K562 (cell line): ENCODE measurements at regions not wholly inside any gene's neighbourhood (a gene's known extent, or its start where the extent isn't known, plus 50 kb on each side); places are given as distances from the start of the nearest gene placed in this dataset.

Experiments used
- ATAC-seq: fragments of 200-7000 bp; cut with Tn5 transposase; 3 replicates; pipeline ENCODE4 v1.9.1; 2020; ENCODE audit warnings: moderate library complexity
- BruUV-seq: library from RNA; stranded (reverse); fragments of 400-500 nt; replicated peaks from 2 replicates; lab custom pipeline; 2021; lab: Mats Ljungman, UMichigan
- CTCF ChIA-PET: fragments of 300-600 bp; formaldehyde crosslinking; extraction: SDS; loops from one replicate; lab custom pipeline; 2021; ENCODE audit warnings: low intra/inter-chr PET ratio; lab: Yijun Ruan, JAX
- POLR2A ChIA-PET: fragments of 300-600, 350-650 bp; sonication (Branson Sonifier 250); formaldehyde crosslinking; extraction: SDS; loops from one replicate; lab custom pipeline; 2021; ENCODE audit warnings: antibody characterized with exemption, inconsistent platforms; lab: Yijun Ruan, JAX
- DNase-seq, 4 experiments: peaks; one replicate each; pipeline versions ENCODE4 v3.0.0 to v3.0.0-alpha.2; 2011 to 2018; ENCODE audit warnings: low spot score in 3 of 4, mixed read lengths in 3 of 4; ENCODE audit errors: extremely low read depth in 1 of 4
- FAIRE-seq: peaks from 2 replicates; lab custom pipeline; 2011; peaks lifted over from hg19 to GRCh38; lab: Jason Lieb, UNC
- H2AFZ ChIP-seq: 2 replicates; pipeline ENCODE4 v1.6.0; 2011; ENCODE audit warnings: low read depth, low read length, control low read depth, inconsistent platforms
- H3K27ac ChIP-seq: fragments of 200-600 bp; 3 replicates; pipeline ENCODE4 v1.8.0; 2011; ENCODE audit warnings: low read depth, mild to moderate bottlenecking, control low read depth, inconsistent platforms, low read length, moderate library complexity, mixed read lengths; ENCODE audit errors: extremely low read depth
- H3K27me3 ChIP-seq, 2 experiments: fragments of 300-600 bp in 1 of 2; 2 replicates in 1 of 2; 3 replicates in 1 of 2; pipeline versions ENCODE4 v1.6.0 to v1.8.0; 2011; ENCODE audit warnings: inconsistent platforms in 2 of 2, low read length in 2 of 2, mild to moderate bottlenecking in 1 of 2, mixed read lengths in 1 of 2, moderate library complexity in 1 of 2; ENCODE audit not compliant: control insufficient read depth in 2 of 2, insufficient read depth in 2 of 2
- H3K36me3 ChIP-seq: fragments of 300-600 bp; 3 replicates; pipeline ENCODE4 v1.8.0; 2011; ENCODE audit warnings: mild to moderate bottlenecking, low read length, inconsistent platforms; ENCODE audit not compliant: control insufficient read depth, insufficient read depth
- H3K4me1 ChIP-seq, 2 experiments: fragments of 200-600 bp in 1 of 2; replicated peaks in 1 of 2; 2 replicates in 1 of 2; 3 replicates in 1 of 2; pipeline versions ENCODE4 v1.5.1 to v1.8.0; 2011; ENCODE audit warnings: inconsistent platforms in 2 of 2, low read length in 2 of 2, mild to moderate bottlenecking in 1 of 2, mixed read lengths in 1 of 2, moderate library complexity in 1 of 2; ENCODE audit not compliant: control insufficient read depth in 2 of 2, insufficient read depth in 2 of 2
- H3K4me2 ChIP-seq: 2 replicates; pipeline ENCODE4 v1.6.1; 2011; ENCODE audit warnings: low read length, control low read depth, inconsistent platforms, mixed read lengths; ENCODE audit not compliant: insufficient read depth
- H3K4me3 ChIP-seq: fragments of 200-600 bp; sonication (generic), shearing (Covaris generic); 2 replicates; pipeline ENCODE4 v1.5.1; 2016; ENCODE audit warnings: control low read depth, inconsistent platforms
- H3K79me2 ChIP-seq: fragments of 200-600 bp; 3 replicates; pipeline ENCODE4 v1.8.0; 2011; ENCODE audit warnings: low read length, inconsistent platforms; ENCODE audit not compliant: control insufficient read depth, insufficient read depth
- H3K9ac ChIP-seq, 2 experiments: 2 replicates each; pipeline versions ENCODE4 v1.6.0 to v1.6.1; 2011; ENCODE audit warnings: low read depth in 2 of 2, low read length in 2 of 2, control low read depth in 1 of 2, inconsistent platforms in 1 of 2, mild to moderate bottlenecking in 1 of 2, mixed read lengths in 1 of 2; ENCODE audit not compliant: insufficient read depth in 1 of 2
- H3K9me1 ChIP-seq: one replicate; pipeline ENCODE4 v1.6.0; 2011; ENCODE audit warnings: inconsistent platforms, mild to moderate bottlenecking, low read length, moderate library complexity; ENCODE audit not compliant: control insufficient read depth, insufficient read depth
- H3K9me3 ChIP-seq: replicated peaks from 2 replicates; pipeline ENCODE4 v1.5.1; 2011; ENCODE audit warnings: low read depth, low read length, inconsistent platforms; ENCODE audit not compliant: control insufficient read depth, insufficient read depth
- H4K20me1 ChIP-seq: replicated peaks from 2 replicates; pipeline ENCODE4 v1.6.1; 2011; ENCODE audit warnings: low read length, inconsistent platforms, mixed read lengths; ENCODE audit not compliant: control insufficient read depth, insufficient read depth
- ATF6 ChIP-seq: sonication (generic); formaldehyde crosslinking; IDR thresholded peaks from 2 replicates; pipeline ENCODE4 v1.4.0; 2020; ENCODE audit warnings: mild to moderate bottlenecking, missing genetic modification reagents
- E2F3 ChIP-seq: fragments of 250-450 bp; sonication (Bioruptor Pico); IDR thresholded peaks from 2 replicates; pipeline ENCODE4 v1.4.0; 2020; ENCODE audit warnings: mild to moderate bottlenecking
- EHMT2 ChIP-seq: fragments of 450-650 bp; IDR thresholded peaks from 2 replicates; pipeline ENCODE4 v1.6.1; 2018; ENCODE audit warnings: antibody characterized with exemption
- KDM4B ChIP-seq, 2 experiments: fragments of 450-650 bp in 1 of 2; sonication (generic) in 1 of 2; IDR thresholded peaks; 2 replicates each; pipeline ENCODE4 v1.6.1; 2016 to 2017; ENCODE audit warnings: borderline replicate concordance in 2 of 2, antibody characterized with exemption in 1 of 2, low read depth in 1 of 2, mild to moderate bottlenecking in 1 of 2
- NFE2L1 ChIP-seq: fragments of 450-650 bp; IDR thresholded peaks from 2 replicates; pipeline ENCODE4 v1.6.1; 2016; ENCODE audit warnings: missing genetic modification characterization, low read depth, mild to moderate bottlenecking, missing compliant biosample characterization, moderate library complexity, borderline replicate concordance
- YBX1 ChIP-seq: fragments of 450-650 bp; IDR thresholded peaks from 2 replicates; pipeline ENCODE4 v1.7.1; 2016; ENCODE audit warnings: mild to moderate bottlenecking
- ZNF12 ChIP-seq: sonication (generic); formaldehyde crosslinking; IDR thresholded peaks from 2 replicates; pipeline ENCODE4 v1.4.0; 2020; ENCODE audit warnings: mild to moderate bottlenecking, missing genetic modification reagents
- ZNF232 ChIP-seq: sonication (generic); formaldehyde crosslinking; IDR thresholded peaks from 2 replicates; pipeline ENCODE4 v1.8.0; 2022; ENCODE audit warnings: mild to moderate bottlenecking, missing genetic modification reagents
- ZNF655 ChIP-seq: fragments of 250-450 bp; sonication (Bioruptor Pico); IDR thresholded peaks from 2 replicates; pipeline ENCODE4 v1.5.0; 2021
- WGBS: fragments of 100-300 bp; shearing (Covaris generic); methylation state at CpG from one replicate; pipeline ENCODE4 v1.1.6; 2016; ENCODE audit warnings: low coverage, mixed read lengths; ENCODE audit not compliant: insufficient coverage; ENCODE audit errors: missing lambda C conversion rate; 5-methylcytosine and 5-hydroxymethylcytosine counted together
- in situ Hi-C: fragments of 300-500 bp; cut with MboI; formaldehyde crosslinking; loops from 4 replicates; pipeline ENCODE4 v1.15.0; 2018; ENCODE audit warnings: inconsistent platforms, mixed read lengths
- intact Hi-C: fragments of 100-400 bp; cut with micrococcal nuclease; formaldehyde crosslinking; loops from 2 replicates; pipeline ENCODE4 v1.14.2; 2022

- TF ChIP-seq ATF6 (CRISPR knock-in tag), result no peak
- TF ChIP-seq, all 486 proteins: peak for 0
Measured at GRCh38 chr11:109698237-109698636, 276.2 kb downstream of the C11orf87 start (continued).

- DNase-seq (no peak), ATAC-seq (no peak), FAIRE-seq (no peak)
- Histone ChIP-seq H3K4me1 (no peaks in the 10 kb centered on the region), H3K9me3 (no peaks in the 10 kb centered on the region), H3K27ac (no peak overlapping the region), H2AFZ (no peak overlapping the region), H3K79me2 (no peaks in the 10 kb centered on the region), H3K4me3 (no peak overlapping the region), H4K20me1 (no peaks in the 10 kb centered on the region), H3K36me3 (no peaks in the 10 kb centered on the region), H3K9ac (no peak overlapping the region), H3K27me3 (no peaks in the 10 kb centered on the region), H3K4me2 (no peak overlapping the region), H3K9me1 (no peaks in the 10 kb centered on the region)
- TF ChIP-seq YBX1 (no peak), E2F3 (CRISPR knock-in tag) (no peak), EHMT2 (no peak), KDM4B (IDR thresholded peaks at IDR 0.05; ENCODE audit: borderline replicate concordance in 2 of 2, low read depth in 1 of 2) (no peak), NFE2L1 (no peak), ZNF655 (CRISPR knock-in tag) (no peak), ZNF232 (CRISPR knock-in tag) (no peak), ZNF12 (no peak)
- WGBS, result 2% methylated on average over 4 of the region's 4 CpGs
- ChIA-PET CTCF (no interaction called here), POLR2A (no interaction called here)
- in situ Hi-C loops (no loop called here), intact Hi-C loops (no loop called here)
- no TSS peak for BruUV-seq
Measured at GRCh38 chr11:109704432-109704831, 282.4 kb downstream of the C11orf87 start.
